Right atrium auricular region (tissue), 2 donors: ENCODE measurements at regions not wholly inside any gene's neighbourhood (a gene's known extent, or its start where the extent isn't known, plus 50 kb on each side); places are given as distances from the start of the nearest gene placed in this dataset.

Source experiments
- DNase-seq: peaks from one replicate; pipeline ENCODE4 v3.0.0-alpha.2; 2019; ENCODE audit warnings: low spot score
- H3K27ac ChIP-seq, 2 donors: fragments of 200-600 bp; sonication (generic); 1 replicate in 1 of 2; 2 replicates in 1 of 2; pipeline ENCODE4 v1.5.1; 2016 to 2019
- H3K27me3 ChIP-seq, 2 donors: fragments of 200-600 bp; sonication (generic); one replicate each; pipeline versions ENCODE4 v1.5.1 to v1.6.0; 2017 to 2019
- H3K36me3 ChIP-seq: fragments of 200-600 bp; sonication (generic); one replicate; pipeline ENCODE4 v1.5.1; 2016
- H3K4me1 ChIP-seq, 2 donors: fragments of 200-600 bp; sonication (generic); one replicate each; pipeline versions ENCODE4 v1.5.1 to v1.6.0; 2017 to 2019
- H3K4me3 ChIP-seq, 2 donors: fragments of 200-600 bp; sonication (generic); 1 replicate in 1 of 2; 2 replicates in 1 of 2; pipeline ENCODE4 v1.5.1; 2017 to 2019; ENCODE audit warnings: mild to moderate bottlenecking in 1 of 2, moderate library complexity in 1 of 2
- H3K9me3 ChIP-seq, 2 donors: fragments of 200-600 bp; sonication (generic); one replicate each; pipeline ENCODE4 v1.5.1; 2019
- CTCF ChIP-seq, 2 donors: fragments of 200-600 bp; sonication (generic); IDR thresholded peaks; one replicate each; pipeline ENCODE4 v1.5.1; 2019; ENCODE audit warnings: antibody characterized with exemption in 2 of 2

- TF ChIP-seq CTCF (IDR thresholded peaks at IDR 0.05) = no peak
- DNase-seq = no peak
- H3K27ac ChIP-seq = no peak overlapping the region
- H3K36me3 ChIP-seq = no peaks in the 10 kb centered on the region
- no peaks in the 10 kb centered on the region for H3K9me3 ChIP-seq
- H3K27me3 ChIP-seq = no peaks in the 10 kb centered on the region
- no peaks in the 10 kb centered on the region for H3K4me1 ChIP-seq
- no peak overlapping the region for H3K4me3 ChIP-seq
Observed at GRCh38 chr1:163450986-163451385, 129.2 kb downstream of the NUF2 start.

GRCh38 chr1:163459539-163459938 lies 137.8 kb downstream of the NUF2 start:
- DNase-seq = no peak
- Histone ChIP-seq H3K27me3 (no peaks in the 10 kb centered on the region), H3K36me3 (no peaks in the 10 kb centered on the region), H3K4me3 (no peak overlapping the region), H3K9me3 (no peaks in the 10 kb centered on the region), H3K4me1 (no peaks in the 10 kb centered on the region), H3K27ac (no peak overlapping the region)
- TF ChIP-seq CTCF (IDR thresholded peaks at IDR 0.05) = no peak

- Histone ChIP-seq H3K36me3 (no peaks in the 10 kb centered on the region), H3K4me1 (no peaks in the 10 kb centered on the region), H3K9me3 (no peaks in the 10 kb centered on the region), H3K4me3 (no peak overlapping the region), H3K27ac (no peak overlapping the region), H3K27me3 (no peaks in the 10 kb centered on the region)
- no peak for DNase-seq
- TF ChIP-seq CTCF (IDR thresholded peaks at IDR 0.05) = no peak
Observed at GRCh38 chr1:163467289-163467688, 145.5 kb downstream of the NUF2 start.

GRCh38 chr1:163471779-163472650 lies 150.3 kb downstream of the NUF2 start:
- no peaks in the 10 kb centered on the region for H3K27me3 ChIP-seq
- DNase-seq = no peak
- no peak overlapping the region for H3K27ac ChIP-seq
- no peaks in the 10 kb centered on the region for H3K4me1 ChIP-seq
- no peak overlapping the region for H3K4me3 ChIP-seq
- no peaks in the 10 kb centered on the region for H3K36me3 ChIP-seq
- H3K9me3 ChIP-seq = no peaks in the 10 kb centered on the region
- no peak for TF ChIP-seq CTCF (IDR thresholded peaks at IDR 0.05)

- H3K9me3 ChIP-seq = no peaks in the 10 kb centered on the region
- no peaks in the 10 kb centered on the region for H3K4me1 ChIP-seq
- no peak overlapping the region for H3K27ac ChIP-seq
- no peak for DNase-seq
- no peaks in the 10 kb centered on the region for H3K36me3 ChIP-seq
- TF ChIP-seq CTCF (IDR thresholded peaks at IDR 0.05) = no peak
- no peaks in the 10 kb centered on the region for H3K27me3 ChIP-seq
- no peak overlapping the region for H3K4me3 ChIP-seq
Observed at GRCh38 chr1:163472651-163473248, 151.0 kb downstream of the NUF2 start.
